ENCODE measurements at regions not wholly inside any gene's neighbourhood (a gene's known extent, or its start where the extent isn't known, plus 50 kb on each side); places are given as distances from the start of the nearest gene placed in this dataset.

DNA sequence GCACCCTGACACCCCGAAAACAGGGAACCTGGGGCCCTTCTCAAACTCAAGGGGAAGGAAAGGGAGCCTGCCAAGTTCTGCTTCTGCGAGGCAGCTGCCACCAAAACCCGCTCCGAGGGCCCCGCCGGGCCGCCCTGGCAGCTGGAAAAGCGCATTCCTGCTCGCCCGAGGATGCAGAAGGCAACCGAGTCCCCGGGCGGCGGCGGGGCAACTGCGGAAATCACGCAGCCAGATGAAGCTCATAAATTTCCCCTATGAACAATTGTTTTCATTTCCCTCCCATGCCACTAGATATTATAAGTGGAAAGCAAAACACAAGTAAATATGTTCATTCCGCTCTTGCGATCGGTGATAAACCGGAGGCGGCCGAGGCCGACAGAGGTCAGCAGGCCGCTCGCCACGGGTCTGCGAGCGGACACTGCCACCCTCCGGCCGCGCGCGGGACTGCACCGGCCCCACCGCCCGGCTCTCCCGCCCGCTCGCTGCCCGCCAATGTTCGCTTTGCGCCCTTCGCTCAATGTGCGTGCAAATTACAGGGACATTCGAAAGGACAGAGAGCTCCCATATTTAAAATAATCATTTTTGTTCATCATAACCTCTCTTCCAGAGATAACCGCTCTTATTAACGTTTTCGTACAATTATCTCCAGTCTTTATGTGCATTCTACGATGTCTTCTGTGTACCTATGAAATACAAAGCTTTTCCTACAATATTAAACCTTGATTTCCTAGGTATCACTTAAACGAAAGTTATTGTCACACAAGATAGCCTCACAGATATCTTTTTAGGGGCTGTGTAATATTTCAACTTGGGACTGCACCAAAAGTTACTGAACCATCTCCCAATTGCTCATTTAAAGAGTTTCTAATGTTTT is 120.8 kb upstream of the ZNF507 start (continued):
- no peak for TF ChIP-seq POU5F1 (IDR thresholded peaks at IDR 0.05; ENCODE audit: low read depth, low read length)
- no peak for TF ChIP-seq FOSL1 (IDR thresholded peaks at IDR 0.05; ENCODE audit: insufficient read depth, low read depth, low read length)
- 0 out of 2 replicates have a peak, but pooled peaks have one; percentile 8 for TF ChIP-seq TEAD4 (IDR thresholded peaks at IDR 0.05; ENCODE audit: low read depth, low read length)
- TF ChIP-seq EGR1 (IDR thresholded peaks at IDR 0.05; ENCODE audit: borderline replicate concordance, low read depth, low read length): no peak
- TF ChIP-seq CEBPB (IDR thresholded peaks at IDR 0.05; ENCODE audit: low read depth, low read length): no peak
- TF ChIP-seq SIX5 (IDR thresholded peaks at IDR 0.05; ENCODE audit: low read depth, low read length): no peak
- TF ChIP-seq EZH2 (IDR thresholded peaks at IDR 0.05; ENCODE audit: low read depth, low read length, severe bottlenecking): peak; percentile 37
- no peak for TF ChIP-seq RBBP5 (IDR thresholded peaks at IDR 0.05; ENCODE audit: borderline replicate concordance, low read depth, low read length)
- TF ChIP-seq ASH2L (IDR thresholded peaks at IDR 0.05; ENCODE audit: low read length): peak; percentile 61
- TF ChIP-seq SIN3A (conservative IDR thresholded peaks at IDR 0.05 in 1 of 2, IDR thresholded peaks at IDR 0.05 in 1 of 2; ENCODE audit: low read depth in 1 of 2, low read length in 2 of 2): no peak
- no peak for TF ChIP-seq KDM5A (IDR thresholded peaks at IDR 0.05; ENCODE audit: low read length)
- no peak for TF ChIP-seq SIRT6 (IDR thresholded peaks at IDR 0.05; ENCODE audit: low read length)
- TF ChIP-seq, protein P1, sequence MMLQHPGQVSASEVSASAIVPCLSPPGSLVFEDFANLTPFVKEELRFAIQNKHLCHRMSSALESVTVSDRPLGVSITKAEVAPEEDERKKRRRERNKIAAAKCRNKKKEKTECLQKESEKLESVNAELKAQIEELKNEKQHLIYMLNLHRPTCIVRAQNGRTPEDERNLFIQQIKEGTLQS (IDR thresholded peaks at IDR 0.05; ENCODE audit: insufficient read depth, low read depth, low read length): no peak
- TF ChIP-seq SP2 (IDR thresholded peaks at IDR 0.05; ENCODE audit: low read length): no peak
- TF ChIP-seq, protein P2, sequence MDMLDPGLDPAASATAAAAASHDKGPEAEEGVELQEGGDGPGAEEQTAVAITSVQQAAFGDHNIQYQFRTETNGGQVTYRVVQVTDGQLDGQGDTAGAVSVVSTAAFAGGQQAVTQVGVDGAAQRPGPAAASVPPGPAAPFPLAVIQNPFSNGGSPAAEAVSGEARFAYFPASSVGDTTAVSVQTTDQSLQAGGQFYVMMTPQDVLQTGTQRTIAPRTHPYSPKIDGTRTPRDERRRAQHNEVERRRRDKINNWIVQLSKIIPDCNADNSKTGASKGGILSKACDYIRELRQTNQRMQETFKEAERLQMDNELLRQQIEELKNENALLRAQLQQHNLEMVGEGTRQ (IDR thresholded peaks at IDR 0.05; ENCODE audit: low read length): no peak
- TF ChIP-seq JUN (IDR thresholded peaks at IDR 0.05; ENCODE audit: low read depth, low read length): no peak
- no peak for TF ChIP-seq RFX5 (IDR thresholded peaks at IDR 0.05; ENCODE audit: borderline replicate concordance, low read depth, low read length)
- no peak for TF ChIP-seq TCF12 (IDR thresholded peaks at IDR 0.05; ENCODE audit: low read depth, low read length)
- TF ChIP-seq ZNF274 (IDR thresholded peaks at IDR 0.05; ENCODE audit: borderline replicate concordance, extremely low read depth, low read length): no peak
- no peak for TF ChIP-seq SAP30 (IDR thresholded peaks at IDR 0.05; ENCODE audit: insufficient read depth, insufficient replicate concordance, low read length)
- TF ChIP-seq, protein P3, sequence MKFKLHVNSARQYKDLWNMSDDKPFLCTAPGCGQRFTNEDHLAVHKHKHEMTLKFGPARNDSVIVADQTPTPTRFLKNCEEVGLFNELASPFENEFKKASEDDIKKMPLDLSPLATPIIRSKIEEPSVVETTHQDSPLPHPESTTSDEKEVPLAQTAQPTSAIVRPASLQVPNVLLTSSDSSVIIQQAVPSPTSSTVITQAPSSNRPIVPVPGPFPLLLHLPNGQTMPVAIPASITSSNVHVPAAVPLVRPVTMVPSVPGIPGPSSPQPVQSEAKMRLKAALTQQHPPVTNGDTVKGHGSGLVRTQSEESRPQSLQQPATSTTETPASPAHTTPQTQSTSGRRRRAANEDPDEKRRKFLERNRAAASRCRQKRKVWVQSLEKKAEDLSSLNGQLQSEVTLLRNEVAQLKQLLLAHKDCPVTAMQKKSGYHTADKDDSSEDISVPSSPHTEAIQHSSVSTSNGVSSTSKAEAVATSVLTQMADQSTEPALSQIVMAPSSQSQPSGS (IDR thresholded peaks at IDR 0.05; ENCODE audit: low read length): no peak
